H9 (cell line): ENCODE measurements at regions not wholly inside any gene's neighbourhood (a gene's known extent, or its start where the extent isn't known, plus 50 kb on each side); places are given as distances from the start of the nearest gene placed in this dataset.

Experiments used
- DNase-seq: peaks from one replicate; pipeline ENCODE4 v3.0.0-alpha.2; 2017
- H2AFZ ChIP-seq: one replicate; pipeline ENCODE4 v1.6.1; 2013; ENCODE audit warnings: mild to moderate bottlenecking, low read length, control low read depth, moderate library complexity
- H2AK5ac ChIP-seq: 2 replicates; pipeline ENCODE4 v1.6.1; 2013; ENCODE audit warnings: low read length, control low read depth, mixed read lengths; ENCODE audit not compliant: insufficient read length
- H2BK120ac ChIP-seq: one replicate; pipeline ENCODE4 v1.6.1; 2013; ENCODE audit warnings: low read depth, mild to moderate bottlenecking, low read length, control low read depth, inconsistent platforms; ENCODE audit not compliant: poor library complexity, severe bottlenecking
- H2BK12ac ChIP-seq: 2 replicates; pipeline ENCODE4 v1.6.1; 2013; ENCODE audit warnings: low read length, control low read depth, mixed read lengths, low read depth; ENCODE audit not compliant: insufficient read length
- H2BK15ac ChIP-seq: 2 replicates; pipeline ENCODE4 v1.6.1; 2013; ENCODE audit warnings: low read depth, low read length, control low read depth
- H2BK20ac ChIP-seq: one replicate; pipeline ENCODE4 v1.6.1; 2013; ENCODE audit warnings: low read depth, mild to moderate bottlenecking, low read length, control low read depth, inconsistent platforms; ENCODE audit not compliant: poor library complexity, severe bottlenecking
- H2BK5ac ChIP-seq: 2 replicates; pipeline ENCODE4 v1.6.1; 2013; ENCODE audit warnings: low read length, control low read depth, mixed read lengths; ENCODE audit not compliant: insufficient read length
- H3K14ac ChIP-seq: 2 replicates; pipeline ENCODE4 v1.6.1; 2013; ENCODE audit warnings: low read length, control low read depth; ENCODE audit not compliant: insufficient read depth
- H3K18ac ChIP-seq: 2 replicates; pipeline ENCODE4 v1.6.1; 2013; ENCODE audit warnings: low read depth, mild to moderate bottlenecking, mixed read lengths, low read length, control low read depth; ENCODE audit not compliant: insufficient read length
- H3K23ac ChIP-seq: 2 replicates; pipeline ENCODE4 v1.6.1; 2013; ENCODE audit warnings: low read length, control low read depth, mixed read lengths, low read depth; ENCODE audit not compliant: insufficient read length
- H3K23me2 ChIP-seq: 2 replicates; pipeline ENCODE4 v1.6.1; 2013; ENCODE audit warnings: low read depth, mild to moderate bottlenecking, mixed read lengths, low read length, control low read depth; ENCODE audit not compliant: insufficient read length, poor library complexity, severe bottlenecking
- H3K27ac ChIP-seq: 2 replicates; pipeline ENCODE4 v1.5.1; 2013; ENCODE audit warnings: low read length, control low read depth, mixed read lengths, low read depth; ENCODE audit not compliant: insufficient read length
- H3K27me3 ChIP-seq: 2 replicates; pipeline ENCODE4 v1.6.1; 2013; ENCODE audit warnings: low read length, control low read depth, inconsistent platforms; ENCODE audit not compliant: insufficient read depth
- H3K4ac ChIP-seq: 2 replicates; pipeline ENCODE4 v1.6.1; 2013; ENCODE audit warnings: low read depth, mild to moderate bottlenecking, control low read depth, inconsistent platforms, low read length, moderate library complexity
- H3K4me1 ChIP-seq: 2 replicates; pipeline ENCODE4 v1.6.1; 2013; ENCODE audit warnings: low read length, control low read depth, inconsistent platforms; ENCODE audit not compliant: insufficient read depth
- H3K4me2 ChIP-seq: 2 replicates; pipeline ENCODE4 v1.6.1; 2013; ENCODE audit warnings: low read length, control low read depth, mixed read lengths; ENCODE audit not compliant: insufficient read length, insufficient read depth
- H3K56ac ChIP-seq: 2 replicates; pipeline ENCODE4 v1.6.1; 2013; ENCODE audit warnings: low read depth, mild to moderate bottlenecking, mixed read lengths, low read length, control low read depth; ENCODE audit not compliant: insufficient read length
- H3K79me1 ChIP-seq: 2 replicates; pipeline ENCODE4 v1.6.1; 2013; ENCODE audit warnings: low read depth, mild to moderate bottlenecking, moderate library complexity, low read length, control low read depth, inconsistent platforms; ENCODE audit not compliant: insufficient read depth, poor library complexity, severe bottlenecking
- H3K79me2 ChIP-seq: 2 replicates; pipeline ENCODE4 v1.6.1; 2013; ENCODE audit warnings: low read length, control low read depth, inconsistent platforms; ENCODE audit not compliant: insufficient read depth
- H3K9ac ChIP-seq: 2 replicates; pipeline ENCODE4 v1.6.1; 2013; ENCODE audit warnings: low read length, control low read depth, mixed read lengths; ENCODE audit not compliant: insufficient read length; ENCODE audit errors: extremely low read depth
- H3K9me3 ChIP-seq: one replicate; pipeline ENCODE4 v1.6.1; 2013; ENCODE audit warnings: low read depth, low read length, inconsistent platforms; ENCODE audit not compliant: control insufficient read depth
- H3T11ph ChIP-seq: one replicate; pipeline ENCODE4 v1.6.1; 2013; ENCODE audit warnings: mild to moderate bottlenecking, low read length, control low read depth, inconsistent platforms
- H4K20me1 ChIP-seq: one replicate; pipeline ENCODE4 v1.6.1; 2013; ENCODE audit not compliant: control insufficient read depth, insufficient read length, insufficient read depth
- H4K5ac ChIP-seq: 2 replicates; pipeline ENCODE4 v1.6.1; 2013; ENCODE audit warnings: low read depth, mild to moderate bottlenecking, mixed read lengths, low read length, control low read depth; ENCODE audit not compliant: insufficient read length
- H4K8ac ChIP-seq: replicated peaks from 2 replicates; pipeline ENCODE4 v1.6.1; 2013; ENCODE audit warnings: low read length, control low read depth, mixed read lengths, low read depth; ENCODE audit not compliant: insufficient read length
- H4K91ac ChIP-seq: 2 replicates; pipeline ENCODE4 v1.6.1; 2013; ENCODE audit warnings: low read depth, mild to moderate bottlenecking, moderate library complexity, mixed read lengths, low read length, control low read depth; ENCODE audit not compliant: insufficient read length
- H3K27ac Mint-ChIP-seq, 3 experiments: 2 replicates in 2 of 3; 3 replicates in 1 of 3; pipeline ENCODE4 v1.8.0; 2020 to 2021; ENCODE audit warnings: mixed read lengths in 3 of 3, mild to moderate bottlenecking in 1 of 3, moderate library complexity in 1 of 3
- H3K27me3 Mint-ChIP-seq: 2 replicates; pipeline ENCODE4 v1.8.0; 2021; ENCODE audit warnings: low read depth, mild to moderate bottlenecking, moderate library complexity, mixed read lengths
- H3K36me3 Mint-ChIP-seq, 3 experiments: 2 replicates in 2 of 3; 3 replicates in 1 of 3; pipeline ENCODE4 v1.8.0; 2020 to 2021; ENCODE audit warnings: low read depth in 3 of 3, mixed read lengths in 3 of 3; ENCODE audit not compliant: insufficient read depth in 1 of 3
- H3K4me1 Mint-ChIP-seq, 2 experiments: 2 replicates each; pipeline ENCODE4 v1.8.0; 2020; ENCODE audit warnings: mixed read lengths in 2 of 2
- H3K4me3 Mint-ChIP-seq, 2 experiments: 2 replicates in 1 of 2; 3 replicates in 1 of 2; pipeline ENCODE4 v1.8.0; 2020 to 2021; ENCODE audit warnings: mild to moderate bottlenecking in 2 of 2, mixed read lengths in 2 of 2, moderate library complexity in 1 of 2
- H3K9me3 Mint-ChIP-seq, 2 experiments: 2 replicates in 1 of 2; 3 replicates in 1 of 2; pipeline ENCODE4 v1.8.0; 2020; ENCODE audit warnings: mild to moderate bottlenecking in 2 of 2, mixed read lengths in 2 of 2, moderate library complexity in 1 of 2
- CTCF ChIP-seq: fragments of 200-600 bp; sonication (generic); conservative IDR thresholded peaks from 3 replicates; pipeline ENCODE4 v1.8.0; 2021; ENCODE audit warnings: antibody characterized with exemption, mild to moderate bottlenecking
- WGBS: extraction: QIAGEN DNeasy Blood & Tissue Kit; methylation state at CpG from one replicate; pipeline ENCODE4 v1.1.7; 2013; ENCODE audit warnings: missing lambda C conversion rate, low lambda C conversion rate, mixed read lengths; ENCODE audit not compliant: insufficient read length; ENCODE audit errors: extremely low coverage; 5-methylcytosine and 5-hydroxymethylcytosine counted together

GRCh38 chr7:21175714-21176113, 252.2 kb upstream of the SP4 start:
- H3K27ac Mint-ChIP-seq: no peak overlapping the region
- no peak overlapping the region for H3K23ac ChIP-seq
- H3K9me3 ChIP-seq: no peaks in the 10 kb centered on the region
- DNase-seq: no peak
- no peak overlapping the region for H2AK5ac ChIP-seq
- no peak overlapping the region for H3K4me2 ChIP-seq
- H3K27me3 ChIP-seq: 0 out of 2 replicates have a peak, but pooled peaks cover 3% of the 10 kb centered on the region
- no peaks in the 10 kb centered on the region for H3K79me1 ChIP-seq
- no peak for TF ChIP-seq CTCF
- no peak overlapping the region for H2BK20ac ChIP-seq
- H3K4ac ChIP-seq: no peak overlapping the region
- H3T11ph ChIP-seq: no peak overlapping the region
- H3K36me3 Mint-ChIP-seq: peaks cover 1 to 10% (median 4%) of the 10 kb centered on the region in 3 experiments; a peak in 5 of 7 replicates
- H3K14ac ChIP-seq: no peak overlapping the region
- H2AFZ ChIP-seq: no peak overlapping the region
- H3K4me3 Mint-ChIP-seq: no peak overlapping the region
- peaks cover 2% of the 10 kb centered on the region in 2 experiments; a peak in 4 of 5 replicates for H3K9me3 Mint-ChIP-seq
- H3K4me1 ChIP-seq: peaks cover 2% of the 10 kb centered on the region; the same call in 1 of the 2 replicates
- no peak overlapping the region for H2BK15ac ChIP-seq
- no peak overlapping the region for H3K18ac ChIP-seq
- peaks cover 23% of the 10 kb centered on the region for H3K27me3 Mint-ChIP-seq
- no peaks in the 10 kb centered on the region for H3K23me2 ChIP-seq
- H4K8ac ChIP-seq: no peak overlapping the region
- H2BK5ac ChIP-seq: no peak overlapping the region
- H2BK120ac ChIP-seq: no peak overlapping the region
- no CpG with 5 or more reads among the region's 1 CpG for WGBS
- no peak overlapping the region for H3K56ac ChIP-seq
- peaks cover 34 to 36% of the 10 kb centered on the region in 2 experiments for H3K4me1 Mint-ChIP-seq
- no peak overlapping the region for H3K9ac ChIP-seq
- no peaks in the 10 kb centered on the region for H4K20me1 ChIP-seq
- H2BK12ac ChIP-seq: no peak overlapping the region
- no peak overlapping the region for H4K91ac ChIP-seq
- no peak overlapping the region for H3K27ac ChIP-seq
- H3K79me2 ChIP-seq: no peaks in the 10 kb centered on the region
- no peak overlapping the region for H4K5ac ChIP-seq
